OCI-LY7 (cell line): ENCODE measurements at regions not wholly inside any gene's neighbourhood (a gene's known extent, or its start where the extent isn't known, plus 50 kb on each side); places are given as distances from the start of the nearest gene placed in this dataset.

ENCODE experiments used
- EZH2phosphoT487 ChIP-seq: fragments of 200-600 bp; sonication (generic); IDR thresholded peaks from 2 replicates; pipeline ENCODE4 v1.6.1; 2018; ENCODE audit warnings: low read depth, borderline replicate concordance, mild to moderate bottlenecking, mixed run types, antibody characterized with exemption, low read length, moderate library complexity, mixed read lengths
- TF ChIP-seq, protein P1 (sequence below): fragments of 200-600 bp; sonication (generic); conservative IDR thresholded peaks from 2 replicates; pipeline ENCODE4 v1.5.1; 2014; ENCODE audit warnings: mild to moderate bottlenecking, antibody characterized with exemption, low read length, moderate library complexity, mixed read lengths

DNA sequence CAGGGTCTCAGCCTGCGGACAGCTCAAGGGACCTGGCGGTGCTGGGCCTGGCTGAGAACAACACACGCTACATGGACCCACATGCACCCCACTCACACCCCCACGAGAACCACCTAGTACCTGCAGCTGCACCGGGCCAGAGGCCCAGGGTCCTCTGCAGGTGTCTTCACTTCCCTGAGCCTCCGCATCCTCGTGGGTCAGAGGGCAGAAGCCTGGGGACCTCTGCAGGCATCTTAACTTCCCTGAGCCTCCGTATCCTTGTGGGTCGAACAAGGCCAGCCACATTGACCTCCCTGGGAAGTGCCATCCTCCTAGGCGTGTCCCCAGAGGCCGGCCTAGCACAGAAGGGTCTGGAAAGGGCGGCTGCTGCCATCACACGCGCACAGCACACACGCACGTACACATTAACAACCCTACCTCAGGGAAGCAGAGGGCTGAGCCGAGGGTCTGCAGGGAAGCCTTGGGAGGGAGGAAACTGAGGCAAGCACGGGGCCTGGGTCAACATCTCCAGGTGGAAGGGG, 62.5 kb upstream of the HPCAL1 start:
- TF ChIP-seq, protein P1, sequence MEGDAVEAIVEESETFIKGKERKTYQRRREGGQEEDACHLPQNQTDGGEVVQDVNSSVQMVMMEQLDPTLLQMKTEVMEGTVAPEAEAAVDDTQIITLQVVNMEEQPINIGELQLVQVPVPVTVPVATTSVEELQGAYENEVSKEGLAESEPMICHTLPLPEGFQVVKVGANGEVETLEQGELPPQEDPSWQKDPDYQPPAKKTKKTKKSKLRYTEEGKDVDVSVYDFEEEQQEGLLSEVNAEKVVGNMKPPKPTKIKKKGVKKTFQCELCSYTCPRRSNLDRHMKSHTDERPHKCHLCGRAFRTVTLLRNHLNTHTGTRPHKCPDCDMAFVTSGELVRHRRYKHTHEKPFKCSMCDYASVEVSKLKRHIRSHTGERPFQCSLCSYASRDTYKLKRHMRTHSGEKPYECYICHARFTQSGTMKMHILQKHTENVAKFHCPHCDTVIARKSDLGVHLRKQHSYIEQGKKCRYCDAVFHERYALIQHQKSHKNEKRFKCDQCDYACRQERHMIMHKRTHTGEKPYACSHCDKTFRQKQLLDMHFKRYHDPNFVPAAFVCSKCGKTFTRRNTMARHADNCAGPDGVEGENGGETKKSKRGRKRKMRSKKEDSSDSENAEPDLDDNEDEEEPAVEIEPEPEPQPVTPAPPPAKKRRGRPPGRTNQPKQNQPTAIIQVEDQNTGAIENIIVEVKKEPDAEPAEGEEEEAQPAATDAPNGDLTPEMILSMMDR, result no peak
- no peak for TF ChIP-seq EZH2phosphoT487
